ENCODE measurements at regions not wholly inside any gene's neighbourhood (a gene's known extent, or its start where the extent isn't known, plus 50 kb on each side); places are given as distances from the start of the nearest gene placed in this dataset.

DNA sequence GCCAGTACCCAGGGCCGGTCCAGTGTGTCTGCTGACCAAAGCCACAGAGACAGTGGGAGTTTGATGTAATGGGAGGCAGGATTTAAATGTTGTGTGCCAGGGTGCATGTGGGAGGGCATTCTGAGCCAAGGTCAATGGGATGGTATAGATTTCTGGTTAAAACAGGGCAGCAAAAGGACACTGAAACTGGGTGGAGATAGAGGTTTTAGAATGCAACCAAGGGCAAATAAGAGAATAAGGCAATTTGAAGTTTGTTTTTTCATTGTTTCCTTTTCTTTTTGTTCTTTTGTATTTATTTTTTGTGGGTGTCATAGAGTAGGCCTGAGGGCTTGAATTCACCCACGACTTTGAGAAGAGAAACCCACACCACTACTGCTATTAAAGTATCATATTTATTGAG, 65.5 kb upstream of the CLINT1 start:
- no peak for DNase-seq

DNA sequence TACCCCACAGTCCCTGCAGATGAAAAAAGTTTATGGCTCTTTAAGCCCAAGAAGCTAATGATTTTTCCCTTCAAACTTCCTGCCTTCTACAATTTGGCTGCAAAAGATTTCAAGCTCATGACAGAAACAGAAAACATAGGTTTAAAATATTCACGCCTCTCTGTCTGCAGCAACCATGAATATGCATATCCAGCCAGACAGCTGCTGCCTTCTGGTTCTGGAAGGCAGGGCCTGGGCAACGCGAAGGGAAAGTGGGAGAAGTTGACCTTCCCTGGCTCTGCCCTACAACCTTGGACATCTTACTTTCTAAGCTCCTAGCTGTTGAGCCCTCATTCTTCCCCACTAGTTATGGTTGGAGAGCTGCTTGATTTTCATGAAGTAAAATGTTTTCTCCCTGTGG, 64.8 kb upstream of the CLINT1 start:
- no peak for DNase-seq

DNA sequence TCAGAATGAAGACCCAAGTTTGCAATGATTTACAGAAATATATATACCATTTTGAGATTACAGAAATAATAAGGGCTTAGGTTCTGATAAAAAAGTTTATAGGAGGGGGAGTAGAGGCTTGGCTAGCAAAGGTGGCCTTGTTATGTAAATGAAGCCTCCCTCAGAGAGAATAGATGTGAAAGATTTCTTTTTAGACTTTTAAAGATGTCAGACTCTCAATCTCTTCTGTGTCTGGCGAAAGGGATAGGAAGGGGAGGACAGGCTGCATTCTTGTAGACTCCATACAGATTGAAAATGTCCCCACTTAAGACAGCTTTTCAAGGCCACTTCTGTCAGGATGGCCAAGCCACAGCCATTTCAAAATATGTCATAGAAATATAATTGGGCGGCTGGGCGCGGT, 63.1 kb upstream of the CLINT1 start:
- no peak for DNase-seq

DNA sequence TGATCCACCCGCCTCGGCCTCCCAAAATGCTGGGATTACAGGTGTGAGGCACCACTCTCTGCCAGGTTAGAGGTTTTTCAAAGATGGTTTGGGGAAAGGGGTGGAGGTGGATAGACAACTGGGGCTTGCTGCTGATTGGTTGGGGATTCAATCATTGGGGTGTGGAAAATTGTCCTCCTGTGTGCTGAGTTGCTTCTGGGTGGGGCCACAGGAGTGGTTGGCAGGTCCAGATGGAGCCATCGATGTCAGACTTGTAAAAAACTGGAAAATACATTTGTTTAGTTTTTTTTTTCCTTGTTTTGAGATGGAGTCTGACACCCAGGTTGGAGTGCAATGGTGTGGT, 61.9 kb upstream of the CLINT1 start:
- DNase-seq, result no peak

DNA sequence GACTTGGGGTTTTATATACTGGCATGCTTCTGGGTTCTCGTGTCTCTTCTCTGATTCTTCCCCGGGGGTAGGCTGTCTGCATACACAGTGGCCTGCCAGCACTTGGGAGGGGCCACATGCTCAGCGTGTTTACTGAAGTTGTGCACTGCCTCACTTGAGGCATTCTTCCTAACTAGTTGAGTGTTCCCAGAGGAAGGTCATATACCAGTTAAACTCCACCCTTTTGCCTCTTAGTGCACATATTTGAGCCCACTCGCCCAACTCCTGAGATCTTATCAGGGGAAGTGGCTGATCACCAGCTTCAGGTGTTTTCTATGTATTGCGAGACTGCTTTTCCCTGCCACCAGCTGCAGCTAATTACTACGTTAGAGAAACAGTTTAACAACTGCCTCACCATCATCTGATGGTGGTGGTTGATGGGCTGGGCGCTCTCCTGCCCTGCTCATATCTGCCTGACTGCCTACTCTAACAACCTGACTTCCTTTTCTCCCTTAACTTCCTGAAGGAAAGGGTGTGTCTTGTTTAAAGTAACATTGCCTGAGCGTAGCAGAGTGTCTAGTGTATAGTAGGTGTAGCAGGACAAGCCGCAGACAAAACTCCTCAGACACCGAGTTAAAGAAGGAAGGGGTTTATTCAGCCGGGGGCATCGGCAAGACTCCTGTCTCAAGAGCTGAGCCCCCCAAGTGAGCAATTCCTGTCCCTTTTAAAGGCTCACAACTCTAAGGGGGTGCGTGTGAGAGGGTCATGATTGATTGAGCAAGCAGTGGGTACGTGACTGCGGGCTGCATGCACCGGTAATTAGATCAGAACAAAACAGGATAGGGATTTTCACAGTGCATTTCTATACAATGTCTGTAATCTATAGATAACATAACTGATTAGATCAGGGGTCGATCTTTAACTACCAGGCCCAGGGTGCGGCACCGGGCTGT, 60.1 kb upstream of the CLINT1 start:
- peak in 1 of 5 donors; percentile 38 for DNase-seq

DNA sequence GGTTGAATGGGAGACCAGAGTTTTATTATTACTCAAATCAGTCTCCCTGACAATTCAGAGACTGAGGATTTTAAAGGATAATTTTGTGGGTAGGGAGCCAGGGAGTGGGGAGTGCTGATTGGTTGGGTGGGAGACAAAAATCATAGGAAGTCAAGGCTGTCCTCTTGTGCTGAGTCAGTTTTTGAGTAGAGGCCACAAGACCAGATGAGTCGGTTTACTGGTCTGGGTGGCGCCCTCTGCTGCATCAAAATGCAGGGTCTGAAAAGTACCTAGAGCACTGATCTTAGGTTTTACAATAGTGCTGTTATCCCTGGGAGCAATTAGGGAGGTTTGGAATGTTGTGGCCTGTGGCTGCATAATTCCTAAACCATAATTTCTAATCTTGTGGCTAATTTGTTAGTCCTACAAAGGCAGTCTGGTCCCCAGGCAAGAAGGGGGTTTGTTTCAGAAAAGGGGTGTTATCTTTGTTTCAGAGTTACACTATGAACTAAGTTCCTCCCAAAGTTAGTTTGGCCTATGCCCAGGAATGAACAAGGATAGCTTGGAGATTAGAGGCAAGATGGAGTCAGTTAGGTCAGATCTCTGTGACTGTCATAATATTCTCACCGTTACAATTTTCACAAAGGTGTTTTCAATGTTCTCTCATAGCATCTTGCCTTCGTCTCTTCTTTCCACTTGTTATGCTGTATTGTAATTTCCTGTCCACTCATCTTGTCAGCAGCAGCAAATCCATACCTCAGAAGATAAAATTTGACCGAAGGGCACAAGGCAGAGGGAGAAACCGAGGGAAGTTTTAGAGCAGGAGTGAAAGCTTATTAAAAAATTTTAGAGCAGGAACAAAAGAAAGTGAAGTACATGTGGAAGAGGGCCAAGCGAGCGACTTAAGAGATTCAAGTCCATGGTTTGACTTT, 59.2 kb upstream of the CLINT1 start:
- DNase-seq, result peak; percentile 17 to 74 (median 31)

DNA sequence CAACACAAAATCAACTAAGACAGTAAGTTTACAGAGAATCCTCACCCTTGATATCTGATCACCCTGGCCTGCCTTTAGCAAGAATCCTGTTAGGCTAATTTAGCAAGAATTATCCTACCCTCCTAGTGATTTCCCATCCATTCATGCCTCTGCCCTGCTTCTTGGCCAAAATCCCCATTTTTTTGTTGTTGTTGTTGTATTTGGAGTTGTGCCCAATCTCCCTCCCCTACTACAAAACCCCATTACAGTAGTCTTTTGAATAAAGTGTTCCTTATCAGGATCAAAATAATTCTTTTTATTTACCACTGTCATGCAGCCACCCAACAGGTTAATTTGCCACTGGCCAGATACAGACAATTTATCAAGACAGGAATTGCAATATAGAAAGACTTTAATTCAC, 58.5 kb upstream of the CLINT1 start:
- DNase-seq, result no peak

DNA sequence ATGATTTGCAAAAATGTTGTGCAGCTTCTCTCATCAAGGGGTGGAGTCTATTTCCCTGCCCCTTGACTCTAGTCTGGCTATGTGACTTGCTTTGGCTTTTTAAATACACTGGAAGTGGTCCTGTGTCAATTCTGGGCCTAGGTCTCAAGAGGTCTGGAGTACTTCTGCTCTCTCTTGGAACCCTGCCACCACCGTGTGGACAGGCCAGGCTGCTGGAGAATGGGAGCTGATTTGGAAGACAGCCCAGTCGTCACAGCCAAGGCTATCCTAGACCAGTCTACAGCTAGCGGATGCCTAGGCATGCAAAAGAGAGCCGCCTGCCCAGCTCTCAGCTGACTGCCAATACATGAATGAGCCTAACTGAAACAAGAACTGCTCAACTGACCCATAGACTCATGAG, 56.7 kb upstream of the CLINT1 start:
- no peak for DNase-seq

DNA sequence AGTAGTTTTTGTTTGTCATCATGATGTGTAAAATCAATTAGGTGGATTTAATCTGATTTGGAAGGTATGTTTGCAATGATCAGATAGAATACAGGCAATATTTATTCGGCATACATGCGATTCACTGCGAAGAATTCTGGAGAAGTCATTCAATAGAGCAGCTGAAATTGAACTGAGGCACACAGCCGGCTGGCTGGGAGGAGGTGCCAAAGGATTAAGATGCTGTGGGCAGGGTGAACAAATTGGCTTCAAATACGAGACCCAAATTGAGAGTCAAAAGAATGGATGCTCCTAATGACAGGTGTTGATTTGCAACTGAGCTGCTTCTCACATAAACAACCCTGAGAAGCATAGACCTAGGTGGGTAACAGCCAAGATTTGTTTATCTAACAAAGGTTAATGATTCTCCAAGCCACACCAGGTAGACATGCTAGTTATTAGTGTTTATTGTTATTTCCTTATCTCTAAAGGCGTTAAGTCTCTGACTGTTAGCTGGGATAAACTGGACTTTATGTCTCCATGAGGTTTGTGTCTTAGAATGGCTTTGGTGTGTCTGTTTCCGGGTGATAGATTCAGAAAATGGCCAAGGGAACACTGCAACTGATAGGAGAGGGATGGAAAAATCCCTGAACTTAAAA, 55.3 kb upstream of the CLINT1 start:
- no peak for DNase-seq

DNA sequence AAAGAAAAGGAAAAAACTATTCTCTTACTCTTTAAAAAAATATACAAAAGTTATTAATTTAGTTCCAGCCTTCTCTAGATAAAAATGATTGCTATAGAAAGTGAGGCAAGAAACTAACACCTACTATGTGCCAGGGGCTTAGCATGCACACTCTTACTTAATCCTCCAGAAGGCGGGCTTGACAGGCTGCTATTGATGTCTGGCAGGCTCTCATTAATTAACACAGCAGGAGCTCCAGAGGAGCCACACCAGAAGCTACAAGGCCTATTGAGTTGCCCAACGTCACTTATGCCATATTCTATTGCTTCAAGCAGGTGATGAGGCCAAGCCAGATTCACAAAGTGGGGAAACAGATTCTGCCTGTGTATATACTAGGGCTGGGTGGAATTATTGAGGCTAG, 54.6 kb upstream of the CLINT1 start:
- no peak for DNase-seq

DNA sequence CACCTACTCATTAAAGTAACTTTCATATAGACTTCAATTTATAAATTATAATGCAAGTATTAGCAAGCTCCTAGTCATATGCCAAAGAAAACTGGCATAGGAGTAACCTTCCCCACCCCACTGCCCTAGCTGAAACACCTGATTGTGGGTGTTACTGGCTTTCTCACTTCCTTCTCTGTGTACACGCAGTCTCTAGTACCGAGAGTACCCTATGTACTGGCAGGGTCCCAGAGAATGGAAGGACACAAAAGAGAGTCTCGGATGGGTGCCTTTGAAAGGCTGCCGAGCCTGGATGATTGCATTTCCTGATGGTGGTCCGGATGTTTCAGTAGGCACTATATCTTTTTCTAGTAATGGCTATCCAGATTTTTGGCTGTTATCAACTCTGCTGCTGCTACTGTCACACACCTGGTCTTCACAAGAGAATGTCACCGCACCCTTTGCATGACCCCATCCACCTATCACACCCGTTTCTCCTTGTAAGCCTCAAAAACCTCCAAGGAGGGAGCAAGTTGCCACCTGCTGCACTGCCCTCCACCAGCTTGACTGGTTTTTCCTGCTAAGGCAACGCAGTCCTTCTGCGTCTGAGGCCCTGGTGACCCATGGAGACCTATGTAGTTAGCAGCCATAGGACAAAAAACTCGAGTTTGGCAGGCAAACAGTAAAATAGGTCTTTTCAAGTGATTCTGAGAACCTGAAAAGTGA, 53.8 kb upstream of the CLINT1 start:
- DNase-seq, result no peak

DNA sequence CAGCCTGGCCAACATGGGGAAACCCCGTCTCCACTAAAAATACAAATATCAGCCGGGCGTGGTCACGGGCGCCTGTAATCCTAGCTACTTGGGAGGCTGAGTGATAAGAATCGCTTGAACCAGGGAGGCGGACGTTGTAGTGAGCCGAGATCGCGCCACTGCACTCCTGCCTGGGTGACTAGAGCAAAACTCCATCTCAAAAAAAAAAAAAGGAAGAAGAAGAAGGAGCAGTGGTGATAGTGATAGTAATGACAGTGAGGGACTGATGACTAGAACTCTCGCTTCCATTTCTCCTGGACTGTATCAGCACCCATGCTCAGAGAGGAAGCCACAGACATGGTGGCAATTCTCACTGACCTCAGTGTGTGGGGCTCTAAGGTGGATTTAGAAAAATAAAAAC, 52.6 kb upstream of the CLINT1 start:
- DNase-seq, result no peak

All from T-helper 1 cell (primary cell).